ENCODE measurements at regions not wholly inside any gene's neighbourhood (a gene's known extent, or its start where the extent isn't known, plus 50 kb on each side); places are given as distances from the start of the nearest gene placed in this dataset.

- no peak overlapping the region for H3K27ac ChIP-seq (ENCODE audit: low read length)
- no peaks in the 10 kb centered on the region for H4K20me1 ChIP-seq (ENCODE audit: insufficient read depth, low read length)
- H3K9me3 ChIP-seq (replicated peaks; ENCODE audit: insufficient read depth, low read length): no peaks in the 10 kb centered on the region
- H2AFZ ChIP-seq (ENCODE audit: low read length): no peak overlapping the region
- H3K9me2 ChIP-seq (replicated peaks; ENCODE audit: insufficient read depth, low read length): no peaks in the 10 kb centered on the region
- no peak overlapping the region for H3K4me3 ChIP-seq (ENCODE audit: low read length)
- H3K4me2 ChIP-seq (ENCODE audit: low read depth, low read length): no peak overlapping the region
- TF ChIP-seq EZH2 (optimal IDR thresholded peaks at IDR 0.05; ENCODE audit: low read depth, low read length) (no peak), EZH2phosphoT487 (IDR thresholded peaks at IDR 0.05; ENCODE audit: low read length) (no peak)
- no peak for DNase-seq
- H3K79me2 ChIP-seq (ENCODE audit: low read length): no peaks in the 10 kb centered on the region
- H3K36me3 ChIP-seq (replicated peaks; ENCODE audit: insufficient read depth, low read length): no peaks in the 10 kb centered on the region
- H3K9ac ChIP-seq (ENCODE audit: low read length): no peak overlapping the region
- no peaks in the 10 kb centered on the region for H3K4me1 ChIP-seq (ENCODE audit: low read length)
- H3K27me3 ChIP-seq (replicated peaks; ENCODE audit: insufficient read depth, low read length): no peaks in the 10 kb centered on the region
- no peaks in the 10 kb centered on the region for H3F3A ChIP-seq (ENCODE audit: insufficient read depth, low read length)
Measured at GRCh38 chr10:50981385-50981784, 92.9 kb upstream of the PRKG1 start.

GRCh38 chr10:50981904-50982303, 92.4 kb upstream of the PRKG1 start:
- Histone ChIP-seq H3K79me2 (ENCODE audit: low read length) (no peaks in the 10 kb centered on the region), H3K27me3 (replicated peaks; ENCODE audit: insufficient read depth, low read length) (no peaks in the 10 kb centered on the region), H3K4me3 (ENCODE audit: low read length) (no peak overlapping the region), H3K9ac (ENCODE audit: low read length) (no peak overlapping the region), H4K20me1 (ENCODE audit: insufficient read depth, low read length) (no peaks in the 10 kb centered on the region), H3K27ac (ENCODE audit: low read length) (no peak overlapping the region), H3K4me1 (ENCODE audit: low read length) (no peaks in the 10 kb centered on the region), H3K36me3 (replicated peaks; ENCODE audit: insufficient read depth, low read length) (no peaks in the 10 kb centered on the region), H2AFZ (ENCODE audit: low read length) (no peak overlapping the region), H3F3A (ENCODE audit: insufficient read depth, low read length) (no peaks in the 10 kb centered on the region), H3K9me3 (replicated peaks; ENCODE audit: insufficient read depth, low read length) (no peaks in the 10 kb centered on the region), H3K4me2 (ENCODE audit: low read depth, low read length) (no peak overlapping the region), H3K9me2 (replicated peaks; ENCODE audit: insufficient read depth, low read length) (no peaks in the 10 kb centered on the region)
- no peak for DNase-seq
- TF ChIP-seq CTCF (IDR thresholded peaks at IDR 0.05; ENCODE audit: low read length) (no peak), EZH2 (optimal IDR thresholded peaks at IDR 0.05; ENCODE audit: low read depth, low read length) (no peak), EZH2phosphoT487 (IDR thresholded peaks at IDR 0.05; ENCODE audit: low read length) (no peak)

DNA sequence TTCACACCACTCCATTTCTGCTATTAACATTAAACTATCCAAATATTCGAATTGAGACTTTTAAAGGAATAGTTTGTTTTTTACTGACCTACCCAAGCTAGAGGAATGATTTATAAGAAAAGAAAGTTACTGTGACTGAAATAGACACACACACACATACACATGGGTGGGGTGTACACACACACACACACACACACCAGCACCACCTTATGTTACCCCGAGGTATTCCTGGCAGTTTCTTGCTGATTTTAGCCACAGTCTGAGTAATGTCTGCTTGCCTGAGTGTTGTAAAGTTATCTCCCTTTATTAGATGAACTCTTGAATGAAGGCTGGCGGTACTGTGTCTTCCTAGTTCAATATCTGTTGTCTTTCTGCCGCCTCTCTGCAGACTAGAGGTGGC, 91.3 kb upstream of the PRKG1 start:
- no peaks in the 10 kb centered on the region for H3K9me2 ChIP-seq (replicated peaks; ENCODE audit: insufficient read depth, low read length)
- no peaks in the 10 kb centered on the region for H4K20me1 ChIP-seq (ENCODE audit: insufficient read depth, low read length)
- H3K4me2 ChIP-seq (ENCODE audit: low read depth, low read length): no peak overlapping the region
- TF ChIP-seq CTCF (IDR thresholded peaks at IDR 0.05; ENCODE audit: low read length) (no peak), EZH2 (optimal IDR thresholded peaks at IDR 0.05; ENCODE audit: low read depth, low read length) (no peak), EZH2phosphoT487 (IDR thresholded peaks at IDR 0.05; ENCODE audit: low read length) (no peak)
- H3K36me3 ChIP-seq (replicated peaks; ENCODE audit: insufficient read depth, low read length): no peaks in the 10 kb centered on the region
- H3K9ac ChIP-seq (ENCODE audit: low read length): no peak overlapping the region
- H3K79me2 ChIP-seq (ENCODE audit: low read length): no peaks in the 10 kb centered on the region
- H3K4me1 ChIP-seq (ENCODE audit: low read length): no peaks in the 10 kb centered on the region
- no peak overlapping the region for H3K27ac ChIP-seq (ENCODE audit: low read length)
- no peak overlapping the region for H3K4me3 ChIP-seq (ENCODE audit: low read length)
- no peaks in the 10 kb centered on the region for H3K9me3 ChIP-seq (replicated peaks; ENCODE audit: insufficient read depth, low read length)
- DNase-seq: no peak
- no peaks in the 10 kb centered on the region for H3K27me3 ChIP-seq (replicated peaks; ENCODE audit: insufficient read depth, low read length)
- H2AFZ ChIP-seq (ENCODE audit: low read length): no peak overlapping the region
- no peaks in the 10 kb centered on the region for H3F3A ChIP-seq (ENCODE audit: insufficient read depth, low read length)

- no peaks in the 10 kb centered on the region for H3F3A ChIP-seq (ENCODE audit: insufficient read depth, low read length)
- no peak overlapping the region for H3K4me3 ChIP-seq (ENCODE audit: low read length)
- DNase-seq: no peak
- H3K9me2 ChIP-seq (replicated peaks; ENCODE audit: insufficient read depth, low read length): no peaks in the 10 kb centered on the region
- no peaks in the 10 kb centered on the region for H3K4me1 ChIP-seq (ENCODE audit: low read length)
- no peaks in the 10 kb centered on the region for H3K27me3 ChIP-seq (replicated peaks; ENCODE audit: insufficient read depth, low read length)
- no peaks in the 10 kb centered on the region for H3K79me2 ChIP-seq (ENCODE audit: low read length)
- H3K36me3 ChIP-seq (replicated peaks; ENCODE audit: insufficient read depth, low read length): no peaks in the 10 kb centered on the region
- H3K4me2 ChIP-seq (ENCODE audit: low read depth, low read length): no peak overlapping the region
- H3K9me3 ChIP-seq (replicated peaks; ENCODE audit: insufficient read depth, low read length): no peaks in the 10 kb centered on the region
- no peak overlapping the region for H3K27ac ChIP-seq (ENCODE audit: low read length)
- H4K20me1 ChIP-seq (ENCODE audit: insufficient read depth, low read length): no peaks in the 10 kb centered on the region
- no peak overlapping the region for H3K9ac ChIP-seq (ENCODE audit: low read length)
- no peak overlapping the region for H2AFZ ChIP-seq (ENCODE audit: low read length)
- no peak for TF ChIP-seq EZH2 (optimal IDR thresholded peaks at IDR 0.05; ENCODE audit: low read depth, low read length)
- no peak for TF ChIP-seq EZH2phosphoT487 (IDR thresholded peaks at IDR 0.05; ENCODE audit: low read length)
- TF ChIP-seq CTCF (IDR thresholded peaks at IDR 0.05; ENCODE audit: low read length): no peak
Measured at GRCh38 chr10:50987934-50988333, 86.4 kb upstream of the PRKG1 start.
